GM13977 (cell line): ENCODE measurements at regions not wholly inside any gene's neighbourhood (a gene's known extent, or its start where the extent isn't known, plus 50 kb on each side); places are given as distances from the start of the nearest gene placed in this dataset.
A peak's percentile ranks its signal among the peaks of the same experiment; 100 is the strongest.

Experiments
- DNase-seq: peaks from one replicate; pipeline ENCODE4 v3.0.0; 2012; ENCODE audit warnings: low spot score
- CTCF ChIP-seq: IDR thresholded peaks from 2 replicates; pipeline ENCODE4 v1.5.1; 2012; ENCODE audit warnings: mild to moderate bottlenecking, control low read depth; ENCODE audit not compliant: insufficient read depth; ENCODE audit errors: extremely low read depth, missing control alignments
- in situ Hi-C: fragments of 300-500 bp; cut with MboI; formaldehyde crosslinking; loops from one replicate; pipeline ENCODE4 v1.12.0; 2022; ENCODE audit warnings: low sequenced_read_pairs, low pct_unique_long_range_greater_than_20kb, mixed read lengths, inconsistent platforms; ENCODE audit not compliant: unreplicated experiment

DNA sequence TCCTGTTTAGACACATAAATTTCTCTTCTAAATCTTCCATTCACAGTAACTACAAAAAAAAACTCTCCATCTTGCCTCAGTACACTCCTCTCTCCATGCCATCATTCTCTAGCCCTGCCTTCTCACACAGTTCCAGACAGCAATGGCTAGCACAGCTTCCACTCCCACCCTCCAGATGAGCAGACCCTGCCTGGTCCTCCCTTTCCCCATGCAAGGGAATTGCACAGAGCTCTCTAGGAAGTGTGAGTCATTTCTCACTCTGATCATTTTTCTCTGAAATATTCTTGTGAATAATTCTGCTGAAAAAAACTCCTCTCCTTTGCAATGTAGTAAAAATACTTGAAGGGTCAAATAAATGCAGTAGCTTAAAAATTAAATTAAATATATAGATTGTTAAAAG lies 170.6 kb downstream of the BMP4 start:
- no peak for DNase-seq
- no peak for TF ChIP-seq CTCF
- in situ Hi-C loops: no loop called here

- in situ Hi-C loops: no loop called here
- no peak for TF ChIP-seq CTCF
- no peak for DNase-seq
These were observed 171.9 kb downstream of the BMP4 start for GRCh38 chr14:53784688-53785087.

DNA sequence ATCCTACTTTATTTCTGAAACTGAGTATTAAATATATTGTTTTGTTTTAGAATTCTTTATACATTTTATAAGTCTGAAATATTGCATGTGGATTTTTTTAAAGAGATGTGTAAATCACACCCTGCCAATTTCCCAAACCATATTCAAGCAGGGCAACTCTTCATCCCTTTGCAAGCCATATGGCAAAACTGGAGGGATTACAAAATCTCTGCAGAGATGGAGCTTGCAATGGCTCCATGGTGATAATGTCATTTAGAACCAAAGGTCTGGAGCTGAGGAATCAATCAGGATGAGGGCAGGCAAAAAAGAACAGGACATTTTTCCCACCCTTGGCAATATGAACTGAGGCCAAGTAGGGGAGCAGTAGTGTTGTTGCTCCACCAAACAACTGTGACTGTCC lies 173.4 kb downstream of the BMP4 start:
- TF ChIP-seq CTCF: no peak
- no peak for DNase-seq
- in situ Hi-C loops: no loop called here

DNA sequence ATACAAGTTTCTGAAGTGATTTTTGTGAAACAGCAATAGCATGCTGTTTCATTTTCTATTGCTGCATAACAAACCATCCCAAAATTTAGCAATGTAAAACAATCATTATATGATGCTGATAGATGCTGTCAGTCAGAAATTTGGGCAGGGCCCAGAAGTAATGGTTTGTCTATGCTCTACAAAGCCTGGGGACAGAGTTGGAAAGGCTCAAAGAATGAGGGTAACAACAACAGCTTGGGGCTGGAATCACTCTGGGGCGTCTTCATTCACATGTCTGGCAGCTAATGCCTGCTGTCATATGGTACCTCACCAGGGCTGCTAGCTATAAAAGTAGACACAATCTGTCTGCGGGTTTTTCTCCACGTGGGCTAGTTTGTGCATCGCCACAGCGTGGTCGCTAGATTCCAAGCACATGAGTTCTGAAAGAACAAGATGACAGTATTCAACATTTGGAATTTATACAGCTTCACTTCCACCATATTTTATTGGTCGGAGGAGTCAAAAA lies 176.5 kb downstream of the BMP4 start:
- TF ChIP-seq CTCF: peak; percentile 12
- no peak for DNase-seq
- in situ Hi-C loops: no loop called here

DNA sequence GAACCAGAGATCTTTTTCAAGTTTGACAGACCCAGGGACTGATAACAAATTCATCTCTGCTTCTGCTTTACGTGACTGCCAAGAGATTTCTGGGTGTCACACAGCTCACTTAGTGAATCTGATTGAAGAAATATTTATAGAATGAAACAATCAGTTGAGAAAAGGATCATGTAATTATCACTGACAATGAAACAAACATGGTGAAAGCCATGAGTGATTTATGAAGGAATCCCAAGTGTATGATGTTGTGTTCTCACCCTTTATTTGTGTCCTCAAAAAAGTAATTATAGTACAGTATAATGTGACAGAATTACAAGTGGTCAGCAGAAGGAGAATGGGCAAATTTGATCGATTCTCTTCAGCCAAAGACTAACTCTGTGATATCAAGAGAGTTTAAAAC lies 177.3 kb downstream of the BMP4 start:
- no peak for DNase-seq
- in situ Hi-C loops: no loop called here
- no peak for TF ChIP-seq CTCF

- TF ChIP-seq CTCF: no peak
- DNase-seq: peak; percentile 3
- in situ Hi-C loops: no loop called here
These were observed 178.4 kb downstream of the BMP4 start for GRCh38 chr14:53778263-53778662.

DNA sequence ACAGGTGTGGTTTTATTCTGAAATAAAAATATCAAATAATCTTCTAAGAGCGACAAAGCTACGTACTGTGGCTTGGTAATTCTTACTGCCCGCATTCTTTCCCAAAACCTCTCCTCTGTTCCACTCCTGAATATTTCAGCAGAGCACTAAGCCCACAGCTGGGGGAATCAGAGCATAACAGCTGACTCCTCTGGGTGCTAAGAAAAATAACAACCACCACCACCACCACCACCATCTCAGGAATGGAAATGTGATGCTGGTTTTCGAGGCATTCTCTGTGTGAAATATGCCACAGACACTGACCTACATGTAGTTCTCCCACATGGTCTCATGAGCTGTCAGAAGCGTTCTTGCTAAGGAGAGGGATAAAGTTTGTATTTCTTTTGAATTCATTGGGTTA lies 183.7 kb downstream of the BMP4 start:
- TF ChIP-seq CTCF: no peak
- DNase-seq: no peak
- in situ Hi-C loops: no loop called here
